Anterior cingulate cortex (tissue), 58 donors: ENCODE measurements at regions not wholly inside any gene's neighbourhood (a gene's known extent, or its start where the extent isn't known, plus 50 kb on each side); places are given as distances from the start of the nearest gene placed in this dataset.
"Not testable (repeated sequence)": the region's sequence is repeated elsewhere in the genome, so short reads cannot be mapped to it uniquely, and the experiment has no call there.

Experiments
- DNase-seq, 58 donors: peaks; one replicate each; lab custom pipeline; 2025; lab: John Stamatoyannopoulos, UW

GRCh38 chr4:38275331-38276100 is 315.3 kb downstream of the PTTG2 start:
- DNase-seq, result no peak

- DNase-seq, result no peak
These were observed 318.1 kb downstream of the PTTG2 start for GRCh38 chr4:38278255-38278654.

GRCh38 chr4:38279077-38279476 is 318.9 kb downstream of the PTTG2 start:
- DNase-seq, result no peak

GRCh38 chr4:38279650-38280322 is 319.6 kb downstream of the PTTG2 start:
- DNase-seq, result no peak

- DNase-seq, result no peak
These were observed 320.1 kb downstream of the PTTG2 start for GRCh38 chr4:38280323-38280706.

- no peak for DNase-seq
These were observed 321.3 kb downstream of the PTTG2 start for GRCh38 chr4:38281371-38282071.

- no peak for DNase-seq
These were observed 323.5 kb downstream of the PTTG2 start for GRCh38 chr4:38283724-38284123.

GRCh38 chr4:38284294-38285030 is 324.3 kb downstream of the PTTG2 start:
- no peak for DNase-seq

- DNase-seq, result peak in 5 of 58 donors; percentile 5 to 49 (median 36)
These were observed 327.1 kb downstream of the PTTG2 start for GRCh38 chr4:38287101-38287851.

- DNase-seq, result no peak
These were observed 329.4 kb downstream of the PTTG2 start for GRCh38 chr4:38289553-38289952.

GRCh38 chr4:38290366-38290765 is 330.2 kb downstream of the PTTG2 start:
- no peak for DNase-seq

GRCh38 chr4:38290914-38291313 is 330.7 kb downstream of the PTTG2 start:
- no peak for DNase-seq

- DNase-seq, result no peak
These were observed 332.3 kb downstream of the PTTG2 start for GRCh38 chr4:38292529-38292928.

GRCh38 chr4:38294238-38294637 is 334.0 kb downstream of the PTTG2 start:
- DNase-seq, result no peak

- DNase-seq, result no peak
These were observed 336.9 kb downstream of the PTTG2 start for GRCh38 chr4:38297061-38297460.

GRCh38 chr4:38298868-38299713 is 338.9 kb downstream of the PTTG2 start:
- DNase-seq, result no peak

GRCh38 chr4:38302910-38303309 is 342.7 kb downstream of the PTTG2 start:
- no peak for DNase-seq

- not testable (repeated sequence) for DNase-seq
These were observed 344.3 kb downstream of the PTTG2 start for GRCh38 chr4:38304460-38304859.

GRCh38 chr4:38306482-38307071 is 346.4 kb downstream of the PTTG2 start:
- peak in 2 of 58 donors; percentile 19 to 57 for DNase-seq
